Iris pigment epithelial cell (primary cell): ENCODE measurements at regions not wholly inside any gene's neighbourhood (a gene's known extent, or its start where the extent isn't known, plus 50 kb on each side); places are given as distances from the start of the nearest gene placed in this dataset.
"Not testable (repeated sequence)": the region's sequence is repeated elsewhere in the genome, so short reads cannot be mapped to it uniquely, and the experiment has no call there.

Experiments used
- DNase-seq: peaks from one replicate; pipeline ENCODE4 v3.0.0-alpha.2; 2011; ENCODE audit warnings: low read depth

GRCh38 chr3:25844891-25845290 is 55.0 kb downstream of the OXSM start:
- DNase-seq, result no peak

- DNase-seq, result no peak
These were observed 56.4 kb downstream of the OXSM start for GRCh38 chr3:25846282-25846681.

GRCh38 chr3:25849091-25849490 is 59.2 kb downstream of the OXSM start:
- DNase-seq, result no peak

GRCh38 chr3:25849641-25850385 is 59.9 kb downstream of the OXSM start:
- DNase-seq, result peak; percentile 28

- not testable (repeated sequence) for DNase-seq
These were observed 61.9 kb downstream of the OXSM start for GRCh38 chr3:25851693-25852259.

DNA sequence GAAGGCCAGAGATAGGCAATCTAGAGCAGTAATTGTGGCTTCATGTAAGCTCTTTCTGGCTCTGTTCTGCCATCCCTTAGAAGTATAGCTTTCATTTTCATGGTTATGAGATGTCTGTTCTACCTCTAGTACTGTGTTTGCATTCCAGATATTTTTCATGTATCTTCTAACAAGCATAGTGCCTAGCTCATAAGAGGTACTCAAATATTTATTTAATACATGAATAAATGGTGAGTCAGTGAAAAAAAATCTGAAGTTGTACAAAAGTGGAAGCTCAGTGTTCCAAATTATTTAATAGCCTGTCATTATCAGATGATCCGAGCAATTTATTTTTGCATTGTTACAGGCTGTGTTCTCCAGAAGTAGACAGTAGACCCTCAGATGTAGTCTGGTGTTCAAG is 64.3 kb downstream of the OXSM start:
- DNase-seq, result peak; percentile 65

GRCh38 chr3:25854635-25855034 is 64.7 kb downstream of the OXSM start:
- peak; percentile 82 for DNase-seq

GRCh38 chr3:25855266-25855784 is 65.4 kb downstream of the OXSM start:
- peak; percentile 47 for DNase-seq

DNA sequence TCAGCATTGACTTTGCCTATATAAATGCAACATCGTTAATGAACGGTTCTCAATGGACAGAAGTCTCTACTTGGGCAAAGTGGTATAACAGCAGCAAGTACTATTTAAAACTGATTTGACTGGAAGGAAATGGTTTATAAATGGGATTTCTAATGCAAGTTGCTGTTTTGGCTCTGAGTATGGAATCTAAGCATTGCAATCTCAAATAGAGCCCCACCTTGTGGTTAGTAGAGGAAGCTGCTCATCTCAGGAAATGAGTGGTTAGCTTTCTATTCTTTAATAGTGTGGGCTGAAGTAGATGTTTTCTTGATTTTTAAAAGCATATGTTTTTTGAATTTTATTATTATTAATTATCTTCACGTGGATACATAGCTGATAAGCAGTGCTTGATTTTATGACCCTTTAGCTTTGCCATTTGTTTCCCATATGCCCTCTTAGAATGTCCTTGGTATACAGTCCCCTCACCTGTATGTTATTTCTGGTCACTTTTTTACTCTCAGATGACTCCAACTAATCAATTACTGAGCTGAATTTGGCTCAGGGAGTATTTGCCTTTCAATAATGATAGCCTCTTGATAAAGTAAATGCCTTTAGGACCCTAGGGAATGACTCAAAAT is 67.1 kb downstream of the OXSM start:
- peak; percentile 59 for DNase-seq

- no peak for DNase-seq
These were observed 71.7 kb downstream of the OXSM start for GRCh38 chr3:25861566-25861965.

DNA sequence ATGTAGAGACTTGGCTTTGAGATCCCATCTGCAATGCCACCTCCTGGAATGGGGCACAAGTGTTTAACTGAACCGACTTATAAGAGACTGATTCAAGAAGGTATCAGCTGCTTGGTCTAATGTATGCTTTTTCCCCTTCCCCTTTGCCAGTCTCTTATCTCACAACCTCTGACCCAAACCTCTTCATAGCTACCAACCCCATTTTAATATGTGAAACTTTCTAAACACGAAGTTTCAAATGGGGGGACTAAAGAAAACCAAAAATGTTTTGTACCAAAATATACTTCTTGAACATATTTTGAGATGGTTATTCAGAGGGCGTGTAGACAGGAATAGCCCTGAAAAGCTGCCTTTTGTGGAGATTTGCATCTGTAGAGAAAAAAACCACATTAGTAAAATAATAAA is 73.1 kb downstream of the OXSM start:
- no peak for DNase-seq

- DNase-seq, result no peak
These were observed 73.6 kb downstream of the OXSM start for GRCh38 chr3:25863416-25863959.

GRCh38 chr3:25870452-25870851 is 80.6 kb downstream of the OXSM start:
- peak; percentile 7 for DNase-seq

DNA sequence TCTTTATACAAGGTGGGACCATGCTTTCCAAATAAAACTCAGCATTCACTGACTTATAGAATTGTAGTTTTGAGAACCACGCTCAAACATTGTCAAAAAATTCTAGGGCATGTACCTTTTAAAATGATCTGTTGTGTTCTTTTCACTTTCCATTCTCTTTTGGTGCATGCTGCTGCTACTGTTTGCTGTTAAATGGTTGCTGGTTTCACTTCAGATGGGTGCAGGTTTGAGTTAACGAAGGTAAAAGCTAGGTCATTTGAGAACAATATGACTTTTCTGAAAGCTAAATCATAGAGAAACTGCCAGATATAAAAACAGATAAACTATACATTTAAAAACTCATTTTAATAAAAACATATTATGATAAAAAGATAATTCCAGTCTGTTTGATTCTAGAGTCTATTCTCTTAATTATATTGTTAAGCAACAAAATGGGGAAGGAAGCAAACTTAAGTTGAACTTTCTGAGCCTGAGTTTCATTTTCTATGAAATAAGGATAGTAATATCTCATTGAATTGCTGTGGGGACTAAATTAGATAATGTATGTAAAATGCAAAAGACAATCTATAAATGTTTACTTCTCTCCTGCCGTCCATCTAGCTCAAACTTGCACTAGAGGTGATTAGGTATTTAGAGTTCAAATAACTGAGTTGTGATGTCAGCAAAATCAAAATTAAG is 82.4 kb downstream of the OXSM start:
- DNase-seq, result no peak

DNA sequence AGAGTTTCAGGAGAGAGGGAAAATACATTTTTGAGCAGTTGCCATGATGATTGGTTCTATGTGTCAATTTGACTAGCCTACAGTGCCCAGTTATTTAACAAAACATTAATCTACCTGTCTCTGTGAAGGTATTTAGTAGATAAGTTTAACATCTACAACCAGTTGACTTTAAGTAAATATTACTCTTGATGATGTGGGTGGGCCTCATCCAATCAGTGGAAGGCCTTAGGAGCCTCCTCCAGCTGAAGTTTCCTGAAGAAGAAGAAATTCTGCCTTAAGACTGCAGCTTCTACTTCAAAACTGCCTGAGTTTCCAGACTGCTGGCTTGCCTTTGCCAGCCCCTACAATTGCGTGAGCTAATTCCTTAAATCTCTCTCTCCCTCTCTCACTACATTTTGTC is 93.6 kb downstream of the OXSM start:
- DNase-seq, result no peak

DNA sequence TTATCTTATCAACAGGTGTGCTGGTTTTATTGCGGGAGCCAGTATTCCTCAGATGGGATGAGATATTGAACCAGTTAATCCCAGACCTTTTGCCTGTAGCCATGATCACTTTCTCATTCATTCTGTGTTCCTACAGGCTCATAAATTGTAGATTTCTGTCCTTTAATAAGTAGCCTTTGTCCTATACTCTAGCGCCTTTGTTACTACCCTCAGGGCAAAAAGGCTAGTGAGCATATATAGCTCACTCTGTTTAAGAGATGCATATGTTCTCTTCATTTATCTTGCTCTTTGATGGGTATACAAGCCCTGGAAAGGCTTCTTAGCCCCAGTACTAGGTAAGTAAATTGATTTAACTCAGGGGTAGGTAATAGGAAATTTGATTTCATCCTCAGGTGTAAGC is 95.1 kb downstream of the OXSM start:
- DNase-seq, result no peak

DNA sequence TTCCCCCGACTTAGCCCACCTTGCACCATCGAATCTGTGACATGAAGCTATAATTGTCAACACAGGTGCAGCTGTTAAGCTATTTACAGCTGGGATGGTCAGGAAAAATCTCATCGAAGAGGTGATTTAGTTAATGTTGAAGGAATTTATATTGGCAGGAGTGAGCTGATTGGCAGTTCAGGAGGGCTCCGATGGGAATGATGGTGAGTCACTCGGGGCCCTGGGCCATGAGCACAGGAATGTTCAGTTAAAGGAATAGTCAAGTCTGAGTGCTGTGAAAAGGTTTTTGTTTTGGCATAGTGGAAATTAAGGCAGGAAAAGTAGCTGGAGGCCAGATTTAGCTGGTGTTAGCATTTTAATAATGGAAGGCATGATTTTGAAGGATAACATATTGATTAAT is 95.7 kb downstream of the OXSM start:
- DNase-seq, result peak; percentile 20

GRCh38 chr3:25887907-25888306 is 98.0 kb downstream of the OXSM start:
- DNase-seq, result no peak

GRCh38 chr3:25888892-25889524 is 99.1 kb downstream of the OXSM start:
- DNase-seq, result no peak

DNA sequence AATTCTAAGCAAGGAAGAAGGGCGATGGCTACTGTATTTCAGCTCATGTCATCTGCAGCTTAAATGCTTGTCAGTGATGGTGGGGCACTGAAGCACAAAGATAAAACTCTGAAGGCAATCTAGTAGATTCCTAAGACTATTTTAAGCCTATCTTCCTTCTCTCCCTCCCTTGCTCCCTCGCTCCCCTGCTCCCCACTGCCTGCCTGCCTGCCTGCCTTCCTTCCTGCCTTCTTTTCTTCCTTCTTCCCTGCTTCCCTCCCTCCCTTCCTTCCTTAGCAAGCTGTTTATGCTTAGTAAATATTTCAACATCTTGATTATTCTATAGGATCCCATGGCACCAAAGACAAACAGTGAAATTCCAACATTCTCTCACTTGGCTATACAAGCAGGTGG is 99.6 kb downstream of the OXSM start:
- no peak for DNase-seq

DNA sequence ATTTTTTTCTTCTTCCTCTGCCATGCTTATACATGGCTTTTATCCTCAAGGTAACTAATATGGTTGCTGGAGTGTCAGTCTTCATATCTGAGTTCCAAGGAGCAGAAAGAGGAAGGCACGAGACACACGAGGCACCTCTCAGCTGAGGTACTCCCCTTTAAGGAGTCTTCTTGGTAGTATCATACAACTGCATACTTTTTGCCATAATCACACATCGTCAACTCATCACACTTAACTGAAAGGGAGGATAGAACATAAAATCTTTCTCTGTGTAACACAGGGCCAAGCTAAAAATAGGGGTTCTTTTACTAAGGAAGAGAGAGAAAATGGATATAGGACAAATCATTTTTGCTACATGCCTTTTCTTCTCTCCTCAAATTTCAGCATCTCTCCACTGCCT is 104.2 kb downstream of the OXSM start:
- DNase-seq, result no peak

DNA sequence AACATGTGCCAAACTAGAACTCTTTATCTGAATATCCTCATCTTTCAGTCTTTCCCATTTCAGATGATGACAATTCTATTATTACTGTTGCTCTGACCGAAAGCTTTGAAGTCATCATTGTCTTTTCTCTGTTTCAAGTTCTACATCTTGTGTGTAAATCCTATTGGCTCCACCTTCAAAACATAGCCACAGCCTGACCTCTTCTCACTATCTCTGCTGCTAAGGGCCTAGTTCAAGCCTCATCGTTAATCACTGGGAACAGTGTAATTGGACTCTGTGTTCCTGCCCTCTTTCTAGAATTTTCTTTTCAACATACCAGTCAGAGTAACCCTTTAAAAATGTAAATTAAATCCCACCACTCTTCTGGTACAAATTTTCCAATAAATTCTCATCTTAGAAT is 105.1 kb downstream of the OXSM start:
- no peak for DNase-seq
